GM12878 (cell line): ENCODE measurements at regions not wholly inside any gene's neighbourhood (a gene's known extent, or its start where the extent isn't known, plus 50 kb on each side); places are given as distances from the start of the nearest gene placed in this dataset.

Experiments used
- ATAC-seq: fragments of 200-7000 bp; cut with Tn5 transposase; 3 replicates; pipeline ENCODE4 v1.9.1; 2020; ENCODE audit warnings: mild to moderate bottlenecking, moderate library complexity
- BruUV-seq: library from RNA; stranded (reverse); fragments of 400-500 nt; replicated peaks from 2 replicates; lab custom pipeline; 2021; lab: Mats Ljungman, UMichigan
- CTCF ChIA-PET: fragments of 300-600 bp; sonication (Branson Sonifier 250); formaldehyde crosslinking; extraction: SDS; loops from one replicate; lab custom pipeline; 2021; ENCODE audit warnings: inconsistent platforms; lab: Yijun Ruan, JAX
- POLR2A ChIA-PET: fragments of 350-600 bp; formaldehyde crosslinking; extraction: SDS; loops from one replicate; lab custom pipeline; 2021; ENCODE audit warnings: inconsistent platforms; lab: Charles Lee
- RAD21 ChIA-PET: fragments of 300-600 bp; sonication (Branson Sonifier 250); formaldehyde crosslinking; loops from one replicate; lab custom pipeline; 2023; ENCODE audit warnings: antibody characterized with exemption; ENCODE audit not compliant: unreplicated experiment; lab: Charles Lee
- SMC1A ChIA-PET: fragments of 300-600 bp; sonication (Branson Sonifier 250); formaldehyde crosslinking; loops from one replicate; lab custom pipeline; 2023; ENCODE audit not compliant: unreplicated experiment, uncharacterized antibody; lab: Charles Lee
- DNase-seq: peaks from one replicate; pipeline ENCODE4 v3.0.0-alpha.2; 2011; ENCODE audit warnings: low read depth, low spot score
- FAIRE-seq: peaks from 3 replicates; lab custom pipeline; 2011; peaks lifted over from hg19 to GRCh38; lab: Jason Lieb, UNC
- H2AFZ ChIP-seq: 2 replicates; pipeline ENCODE4 v1.6.0; 2011; ENCODE audit warnings: low read depth, low read length, control low read depth; ENCODE audit not compliant: control insufficient read depth
- H3K27ac ChIP-seq: 2 replicates; pipeline ENCODE4 v1.5.1; 2011; ENCODE audit warnings: control low read depth; ENCODE audit not compliant: control insufficient read depth, insufficient read depth
- H3K27me3 ChIP-seq, 2 experiments: replicated peaks in 1 of 2; 2 replicates each; pipeline versions ENCODE4 v1.6.0 to v1.6.1; 2011; ENCODE audit warnings: low read length in 1 of 2; ENCODE audit not compliant: control insufficient read depth in 2 of 2, insufficient read depth in 2 of 2
- H3K36me3 ChIP-seq, 2 experiments: 2 replicates each; pipeline ENCODE4 v1.5.1; 2011; ENCODE audit warnings: low read length in 1 of 2; ENCODE audit not compliant: control insufficient read depth in 2 of 2, insufficient read depth in 2 of 2
- H3K4me1 ChIP-seq: 2 replicates; pipeline ENCODE4 v1.6.1; 2011; ENCODE audit warnings: mild to moderate bottlenecking, low read length, moderate library complexity, mixed read lengths; ENCODE audit not compliant: control insufficient read depth, insufficient read depth
- H3K4me2 ChIP-seq: 2 replicates; pipeline ENCODE4 v1.6.0; 2011; ENCODE audit warnings: control low read depth; ENCODE audit not compliant: control insufficient read depth, insufficient read depth
- H3K4me3 ChIP-seq: fragments of 200-600 bp; sonication (generic); 2 replicates; pipeline ENCODE4 v1.5.1; 2016
- H3K79me2 ChIP-seq: 2 replicates; pipeline ENCODE4 v1.6.0; 2011; ENCODE audit warnings: low read length; ENCODE audit not compliant: control insufficient read depth, insufficient read depth
- H3K9ac ChIP-seq: 2 replicates; pipeline ENCODE4 v1.8.0; 2011; ENCODE audit warnings: low read length, control low read depth, mixed read lengths; ENCODE audit not compliant: control insufficient read depth, insufficient read depth
- H3K9me3 ChIP-seq: replicated peaks from 3 replicates; pipeline ENCODE4 v1.5.1; 2011; ENCODE audit warnings: mild to moderate bottlenecking, low read length; ENCODE audit not compliant: control insufficient read depth, insufficient read depth
- H4K20me1 ChIP-seq: 2 replicates; pipeline ENCODE4 v1.6.0; 2011; ENCODE audit not compliant: control insufficient read depth, insufficient read depth
- ATF7 ChIP-seq: fragments of 450-650 bp; IDR thresholded peaks from 2 replicates; pipeline ENCODE4 v1.6.1; 2016; ENCODE audit warnings: low read depth, mild to moderate bottlenecking
- BACH1 ChIP-seq: fragments of 450-650 bp; IDR thresholded peaks from 2 replicates; pipeline ENCODE4 v1.6.1; 2017; ENCODE audit warnings: mild to moderate bottlenecking, borderline replicate concordance
- BCLAF1 ChIP-seq: fragments of 450-650 bp; IDR thresholded peaks from 2 replicates; pipeline ENCODE4 v1.6.1; 2017; ENCODE audit warnings: antibody characterized with exemption, mild to moderate bottlenecking, moderate library complexity
- BMI1 ChIP-seq: fragments of 450-650 bp; IDR thresholded peaks from 2 replicates; pipeline ENCODE4 v1.6.1; 2016; ENCODE audit warnings: mild to moderate bottlenecking, moderate library complexity, borderline replicate concordance
- EP300 ChIP-seq, 2 experiments: fragments of 150-350 bp in 1 of 2; IDR thresholded peaks; 2 replicates each; pipeline ENCODE4 v1.6.1; 2011 to 2012; ENCODE audit warnings: low read depth in 2 of 2, low read length in 2 of 2, borderline replicate concordance in 1 of 2, improper control_type of control experiment in 1 of 2, inconsistent platforms in 1 of 2; ENCODE audit not compliant: control insufficient read depth in 1 of 2
- RELB ChIP-seq: fragments of 450-650 bp; IDR thresholded peaks from 2 replicates; pipeline ENCODE4 v1.6.1; 2017; ENCODE audit warnings: low read depth, mild to moderate bottlenecking, moderate library complexity
- SUZ12 ChIP-seq: fragments of 200-600 bp; sonication (generic); IDR thresholded peaks from one replicate; pipeline ENCODE4 v1.6.1; 2018; ENCODE audit warnings: antibody characterized with exemption, mild to moderate bottlenecking; ENCODE audit not compliant: unreplicated experiment
- USF2 ChIP-seq: IDR thresholded peaks from 2 replicates; pipeline ENCODE4 v1.6.1; 2011; ENCODE audit warnings: low read depth, low read length, improper control_type of control experiment, borderline replicate concordance
- YY1 ChIP-seq: IDR thresholded peaks from 2 replicates; pipeline ENCODE4 v1.6.1; 2011; ENCODE audit warnings: low read depth, mild to moderate bottlenecking, low read length
- ZNF24 ChIP-seq: fragments of 450-650 bp; IDR thresholded peaks from 2 replicates; pipeline ENCODE4 v1.6.1; 2017; ENCODE audit warnings: antibody characterized with exemption, mild to moderate bottlenecking
- ZSCAN29 ChIP-seq: fragments of 450-650 bp; IDR thresholded peaks from 2 replicates; pipeline ENCODE4 v1.6.1; 2017; ENCODE audit warnings: mild to moderate bottlenecking, moderate library complexity
- WGBS: methylation state at CpG from one replicate; pipeline ENCODE4 v1.1.6; 2016; ENCODE audit warnings: low lambda C conversion rate; ENCODE audit not compliant: insufficient replicate concordance, insufficient coverage; ENCODE audit errors: missing lambda C conversion rate; 5-methylcytosine and 5-hydroxymethylcytosine counted together
- in situ Hi-C: fragments of 300-500 bp; cut with MboI; formaldehyde crosslinking; loops from 9 replicates; pipeline ENCODE4 v1.14.3; 2018; ENCODE audit warnings: mixed read lengths
- intact Hi-C: fragments of 100-400 bp; cut with micrococcal nuclease; formaldehyde crosslinking; loops from one replicate; pipeline ENCODE4 v1.14.2; 2022; ENCODE audit not compliant: unreplicated experiment

- H4K20me1 ChIP-seq: no peaks in the 10 kb centered on the region
- H3K79me2 ChIP-seq: no peaks in the 10 kb centered on the region
- H3K9ac ChIP-seq: no peak overlapping the region
- H3K4me3 ChIP-seq: no peak overlapping the region
- CTCF ChIA-PET: no interaction called here
- no peak overlapping the region for H2AFZ ChIP-seq
- in situ Hi-C loops (no loop called here), intact Hi-C loops (no loop called here)
- SMC1A ChIA-PET: no interaction called here
- POLR2A ChIA-PET: no interaction called here
- no TSS peak for BruUV-seq
- no peak for ATAC-seq
- no peak for TF ChIP-seq BACH1
- TF ChIP-seq ZSCAN29: no peak
- no peak for TF ChIP-seq SUZ12
- WGBS: 14% methylated on average over 2 of the region's 2 CpGs
- H3K9me3 ChIP-seq: no peaks in the 10 kb centered on the region
- no peaks in the 10 kb centered on the region for H3K36me3 ChIP-seq
- no peak for FAIRE-seq
- H3K27ac ChIP-seq: no peak overlapping the region
- H3K4me1 ChIP-seq: no peaks in the 10 kb centered on the region
- no peak overlapping the region for H3K4me2 ChIP-seq
- RAD21 ChIA-PET: no interaction called here
- no peaks in the 10 kb centered on the region for H3K27me3 ChIP-seq
- DNase-seq: no peak
Measured at GRCh38 chr3:164040991-164041390, 1037.3 kb downstream of the SI start.

- ChIA-PET POLR2A (no interaction called here), SMC1A (no interaction called here), RAD21 (no interaction called here), CTCF (no interaction called here)
- FAIRE-seq (no peak), ATAC-seq (no peak), DNase-seq (no peak)
- Histone ChIP-seq H3K79me2 (no peaks in the 10 kb centered on the region), H3K9me3 (no peaks in the 10 kb centered on the region), H4K20me1 (no peaks in the 10 kb centered on the region), H3K4me1 (no peaks in the 10 kb centered on the region), H3K9ac (no peak overlapping the region), H2AFZ (no peak overlapping the region), H3K36me3 (no peaks in the 10 kb centered on the region), H3K4me2 (no peak overlapping the region), H3K27ac (no peak overlapping the region), H3K27me3 (no peaks in the 10 kb centered on the region; a peak in 1 of 4 replicates), H3K4me3 (no peak overlapping the region)
- 2% methylated on average over 4 of the region's 4 CpGs for WGBS
- no TSS peak for BruUV-seq
- intact Hi-C loops: no loop called here
- in situ Hi-C loops: no loop called here
- no peak for TF ChIP-seq BCLAF1
- TF ChIP-seq YY1: no peak
- no peak for TF ChIP-seq ATF7
- no peak for TF ChIP-seq RELB
- TF ChIP-seq ZNF24: no peak
- TF ChIP-seq EP300 (IDR thresholded peaks at IDR 0.05; ENCODE audit: borderline replicate concordance in 1 of 2, control insufficient read depth in 1 of 2, low read depth in 2 of 2, low read length in 2 of 2): no peak
- no peak for TF ChIP-seq USF2
- TF ChIP-seq BMI1: no peak
Measured at GRCh38 chr3:164030194-164030593, 1048.1 kb downstream of the SI start.
